Embryonic facial prominence (tissue), 1 donor: ENCODE measurements at regions not wholly inside any gene's neighbourhood (a gene's known extent, or its start where the extent isn't known, plus 50 kb on each side); places are given as distances from the start of the nearest gene placed in this dataset.

Experiments used
- DNase-seq: peaks from one replicate; pipeline ENCODE4 v3.0.0-alpha.2; 2016; ENCODE audit errors: extremely low spot score

GRCh38 chr17:68661265-68662036, 60.3 kb upstream of the FAM20A start:
- no peak for DNase-seq

GRCh38 chr17:68660302-68660701, 59.1 kb upstream of the FAM20A start:
- no peak for DNase-seq

- DNase-seq: no peak
Observed at GRCh38 chr17:68658999-68659780, 58.0 kb upstream of the FAM20A start.

- DNase-seq: no peak
Observed at GRCh38 chr17:68657576-68657975, 56.4 kb upstream of the FAM20A start.

GRCh38 chr17:68657166-68657565, 56.0 kb upstream of the FAM20A start:
- DNase-seq: no peak

- DNase-seq: no peak
Observed at GRCh38 chr17:68656666-68657065, 55.5 kb upstream of the FAM20A start.
